K562 (cell line): ENCODE measurements at regions not wholly inside any gene's neighbourhood (a gene's known extent, or its start where the extent isn't known, plus 50 kb on each side); places are given as distances from the start of the nearest gene placed in this dataset.

ENCODE experiments used
- ATAC-seq: fragments of 200-7000 bp; cut with Tn5 transposase; 3 replicates; pipeline ENCODE4 v1.9.1; 2020; ENCODE audit warnings: moderate library complexity
- BruUV-seq: library from RNA; stranded (reverse); fragments of 400-500 nt; replicated peaks from 2 replicates; lab custom pipeline; 2021; lab: Mats Ljungman, UMichigan
- CTCF ChIA-PET: fragments of 300-600 bp; formaldehyde crosslinking; extraction: SDS; loops from one replicate; lab custom pipeline; 2021; ENCODE audit warnings: low intra/inter-chr PET ratio; lab: Yijun Ruan, JAX
- POLR2A ChIA-PET: fragments of 300-600, 350-650 bp; sonication (Branson Sonifier 250); formaldehyde crosslinking; extraction: SDS; loops from one replicate; lab custom pipeline; 2021; ENCODE audit warnings: antibody characterized with exemption, inconsistent platforms; lab: Yijun Ruan, JAX
- DNase-seq, 4 experiments: peaks; one replicate each; pipeline versions ENCODE4 v3.0.0 to v3.0.0-alpha.2; 2011 to 2018; ENCODE audit warnings: low spot score in 3 of 4, mixed read lengths in 3 of 4; ENCODE audit errors: extremely low read depth in 1 of 4
- FAIRE-seq: peaks from 2 replicates; lab custom pipeline; 2011; peaks lifted over from hg19 to GRCh38; lab: Jason Lieb, UNC
- H2AFZ ChIP-seq: 2 replicates; pipeline ENCODE4 v1.6.0; 2011; ENCODE audit warnings: low read depth, low read length, control low read depth, inconsistent platforms
- H3K27ac ChIP-seq: fragments of 200-600 bp; 3 replicates; pipeline ENCODE4 v1.8.0; 2011; ENCODE audit warnings: low read depth, mild to moderate bottlenecking, control low read depth, inconsistent platforms, low read length, moderate library complexity, mixed read lengths; ENCODE audit errors: extremely low read depth
- H3K27me3 ChIP-seq, 2 experiments: fragments of 300-600 bp in 1 of 2; 2 replicates in 1 of 2; 3 replicates in 1 of 2; pipeline versions ENCODE4 v1.6.0 to v1.8.0; 2011; ENCODE audit warnings: inconsistent platforms in 2 of 2, low read length in 2 of 2, mild to moderate bottlenecking in 1 of 2, mixed read lengths in 1 of 2, moderate library complexity in 1 of 2; ENCODE audit not compliant: control insufficient read depth in 2 of 2, insufficient read depth in 2 of 2
- H3K36me3 ChIP-seq: fragments of 300-600 bp; 3 replicates; pipeline ENCODE4 v1.8.0; 2011; ENCODE audit warnings: mild to moderate bottlenecking, low read length, inconsistent platforms; ENCODE audit not compliant: control insufficient read depth, insufficient read depth
- H3K4me1 ChIP-seq, 2 experiments: fragments of 200-600 bp in 1 of 2; replicated peaks in 1 of 2; 2 replicates in 1 of 2; 3 replicates in 1 of 2; pipeline versions ENCODE4 v1.5.1 to v1.8.0; 2011; ENCODE audit warnings: inconsistent platforms in 2 of 2, low read length in 2 of 2, mild to moderate bottlenecking in 1 of 2, mixed read lengths in 1 of 2, moderate library complexity in 1 of 2; ENCODE audit not compliant: control insufficient read depth in 2 of 2, insufficient read depth in 2 of 2
- H3K4me2 ChIP-seq: 2 replicates; pipeline ENCODE4 v1.6.1; 2011; ENCODE audit warnings: low read length, control low read depth, inconsistent platforms, mixed read lengths; ENCODE audit not compliant: insufficient read depth
- H3K4me3 ChIP-seq: fragments of 200-600 bp; sonication (generic), shearing (Covaris generic); 2 replicates; pipeline ENCODE4 v1.5.1; 2016; ENCODE audit warnings: control low read depth, inconsistent platforms
- H3K79me2 ChIP-seq: fragments of 200-600 bp; 3 replicates; pipeline ENCODE4 v1.8.0; 2011; ENCODE audit warnings: low read length, inconsistent platforms; ENCODE audit not compliant: control insufficient read depth, insufficient read depth
- H3K9ac ChIP-seq, 2 experiments: 2 replicates each; pipeline versions ENCODE4 v1.6.0 to v1.6.1; 2011; ENCODE audit warnings: low read depth in 2 of 2, low read length in 2 of 2, control low read depth in 1 of 2, inconsistent platforms in 1 of 2, mild to moderate bottlenecking in 1 of 2, mixed read lengths in 1 of 2; ENCODE audit not compliant: insufficient read depth in 1 of 2
- H3K9me1 ChIP-seq: one replicate; pipeline ENCODE4 v1.6.0; 2011; ENCODE audit warnings: inconsistent platforms, mild to moderate bottlenecking, low read length, moderate library complexity; ENCODE audit not compliant: control insufficient read depth, insufficient read depth
- H3K9me3 ChIP-seq: replicated peaks from 2 replicates; pipeline ENCODE4 v1.5.1; 2011; ENCODE audit warnings: low read depth, low read length, inconsistent platforms; ENCODE audit not compliant: control insufficient read depth, insufficient read depth
- H4K20me1 ChIP-seq: replicated peaks from 2 replicates; pipeline ENCODE4 v1.6.1; 2011; ENCODE audit warnings: low read length, inconsistent platforms, mixed read lengths; ENCODE audit not compliant: control insufficient read depth, insufficient read depth
- GTF3C2 ChIP-seq: IDR thresholded peaks from 3 replicates; pipeline ENCODE4 v1.6.1; 2011; ENCODE audit warnings: borderline replicate concordance, mild to moderate bottlenecking, moderate library complexity; ENCODE audit not compliant: insufficient read length; ENCODE audit errors: extremely low read depth
- ILK ChIP-seq: fragments of 450-650 bp; IDR thresholded peaks from 2 replicates; pipeline ENCODE4 v1.6.1; 2016; ENCODE audit warnings: missing genetic modification characterization, low read depth, mild to moderate bottlenecking, missing compliant biosample characterization, moderate library complexity, borderline replicate concordance
- MAFF ChIP-seq: IDR thresholded peaks from 2 replicates; pipeline ENCODE4 v1.6.1; 2012; ENCODE audit warnings: low read length, improper control_type of control experiment
- NR2F6 ChIP-seq: fragments of 450-650 bp; formaldehyde crosslinking; IDR thresholded peaks from 2 replicates; pipeline ENCODE4 v1.4.0; 2020; ENCODE audit warnings: mild to moderate bottlenecking
- RAD21 ChIP-seq, 2 experiments: fragments of 250-450 bp in 1 of 2; fragments of 450-650 bp in 1 of 2; sonication (Bioruptor Pico) in 1 of 2; formaldehyde crosslinking in 1 of 2; IDR thresholded peaks in 1 of 2; conservative IDR thresholded peaks in 1 of 2; 2 replicates each; pipeline versions ENCODE4 v1.4.0 to v1.8.0; 2020 to 2022; ENCODE audit warnings: mild to moderate bottlenecking in 2 of 2, moderate library complexity in 1 of 2
- RBM14 ChIP-seq: fragments of 200-400 bp; formaldehyde crosslinking; IDR thresholded peaks from 2 replicates; pipeline ENCODE4 v1.6.1; 2018; ENCODE audit warnings: low read depth, mild to moderate bottlenecking, low read length, moderate library complexity, borderline replicate concordance; ENCODE audit not compliant: insufficient read depth
- TCF7L2 ChIP-seq: fragments of 150-350 bp; IDR thresholded peaks from 2 replicates; pipeline ENCODE4 v1.6.1; 2016; ENCODE audit warnings: low read depth, mild to moderate bottlenecking, low read length, moderate library complexity
- ZBTB33 ChIP-seq: sonication (generic); formaldehyde crosslinking; IDR thresholded peaks from 2 replicates; pipeline ENCODE4 v1.8.1; 2023; ENCODE audit warnings: mild to moderate bottlenecking, missing genetic modification reagents
- ZFP36 ChIP-seq: fragments of 150-350 bp; IDR thresholded peaks from 2 replicates; pipeline ENCODE4 v1.6.1; 2018; ENCODE audit warnings: low read length, low read depth; ENCODE audit not compliant: partially characterized antibody
- ZNF436 ChIP-seq: fragments of 250-450, 450-650 bp; sonication (Bioruptor Pico); formaldehyde crosslinking; IDR thresholded peaks from 2 replicates; pipeline ENCODE4 v1.7.0; 2020; ENCODE audit warnings: mild to moderate bottlenecking
- ZSCAN29 ChIP-seq: fragments of 450-650 bp; IDR thresholded peaks from 2 replicates; pipeline ENCODE4 v1.6.1; 2017
- WGBS: fragments of 100-300 bp; shearing (Covaris generic); methylation state at CpG from one replicate; pipeline ENCODE4 v1.1.6; 2016; ENCODE audit warnings: low coverage, mixed read lengths; ENCODE audit not compliant: insufficient coverage; ENCODE audit errors: missing lambda C conversion rate; 5-methylcytosine and 5-hydroxymethylcytosine counted together
- in situ Hi-C: fragments of 300-500 bp; cut with MboI; formaldehyde crosslinking; loops from 4 replicates; pipeline ENCODE4 v1.15.0; 2018; ENCODE audit warnings: inconsistent platforms, mixed read lengths
- intact Hi-C: fragments of 100-400 bp; cut with micrococcal nuclease; formaldehyde crosslinking; loops from 2 replicates; pipeline ENCODE4 v1.14.2; 2022

GRCh38 chr12:124656947-124657434 lies 89.6 kb upstream of the NCOR2 start (continued):
- TF ChIP-seq GTF3C2: no peak

- POLR2A ChIA-PET: interaction anchor here (0.8 kb wide), 1 partner anchor 14 kb away, joined by 4 read pairs; no protein-coding TSS in a partner anchor
- 50% methylated on average over 16 of the region's 20 CpGs for WGBS
- DNase-seq (no peak), FAIRE-seq (no peak), ATAC-seq (no peak)
- Histone ChIP-seq H3K79me2 (no peaks in the 10 kb centered on the region), H2AFZ (0 out of 2 replicates have a peak overlapping the region, but pooled peaks have one; percentile 2), H3K36me3 (no peaks in the 10 kb centered on the region), H3K4me1 (peaks cover 8 to 29% of the 10 kb centered on the region in 2 experiments; a peak in 4 of 5 replicates), H3K27ac (no peak overlapping the region), H3K27me3 (peaks cover 11 to 21% of the 10 kb centered on the region in 2 experiments; a peak in 3 of 5 replicates), H3K4me3 (no peak overlapping the region), H3K9me3 (no peaks in the 10 kb centered on the region), H3K4me2 (no peak overlapping the region), H4K20me1 (no peaks in the 10 kb centered on the region; the same call in 1 of the 2 replicates), H3K9ac (peak overlapping the region in 1 of 2 experiments; percentile 78; a peak in 2 of 4 replicates), H3K9me1 (no peaks in the 10 kb centered on the region)
- intact Hi-C loops: no loop called here
- no TSS peak for BruUV-seq
- in situ Hi-C loops: no loop called here
- CTCF ChIA-PET: no interaction called here
- no peak for TF ChIP-seq RBM14
- TF ChIP-seq ILK: no peak
- peak; percentile 92 for TF ChIP-seq ZFP36
- TF ChIP-seq RAD21 (CRISPR knock-in tag; conservative IDR thresholded peaks at IDR 0.05 in 1 of 2, IDR thresholded peaks at IDR 0.05 in 1 of 2): 0 out of 4 replicates have a peak, but pooled peaks of 1 of the 2 experiments have one; percentile 3
- TF ChIP-seq NR2F6 (CRISPR knock-in tag): no peak
- peak; percentile 60 for TF ChIP-seq ZBTB33 (CRISPR knock-in tag)
- no peak for TF ChIP-seq ZSCAN29
- TF ChIP-seq MAFF: no peak
- peak; percentile 59; the same call in 1 of the 2 replicates for TF ChIP-seq ZNF436
- TF ChIP-seq TCF7L2: no peak
These were observed 88.5 kb upstream of the NCOR2 start for GRCh38 chr12:124655698-124656516.
